Frontal cortex (tissue), 3 donors: ENCODE measurements at regions not wholly inside any gene's neighbourhood (a gene's known extent, or its start where the extent isn't known, plus 50 kb on each side); places are given as distances from the start of the nearest gene placed in this dataset.
"Not testable (repeated sequence)": the region's sequence is repeated elsewhere in the genome, so short reads cannot be mapped to it uniquely, and the experiment has no call there.

Source experiments
- DNase-seq, 2 donors: peaks; one replicate each; pipeline ENCODE4 v3.0.0; 2012; ENCODE audit warnings: low spot score in 2 of 2
- FAIRE-seq: peaks from 2 replicates; lab custom pipeline; 2012; peaks lifted over from hg19 to GRCh38; lab: Jason Lieb, UNC
- donor health status: control.
- donor health status: control.
- donor health status: control.

DNA sequence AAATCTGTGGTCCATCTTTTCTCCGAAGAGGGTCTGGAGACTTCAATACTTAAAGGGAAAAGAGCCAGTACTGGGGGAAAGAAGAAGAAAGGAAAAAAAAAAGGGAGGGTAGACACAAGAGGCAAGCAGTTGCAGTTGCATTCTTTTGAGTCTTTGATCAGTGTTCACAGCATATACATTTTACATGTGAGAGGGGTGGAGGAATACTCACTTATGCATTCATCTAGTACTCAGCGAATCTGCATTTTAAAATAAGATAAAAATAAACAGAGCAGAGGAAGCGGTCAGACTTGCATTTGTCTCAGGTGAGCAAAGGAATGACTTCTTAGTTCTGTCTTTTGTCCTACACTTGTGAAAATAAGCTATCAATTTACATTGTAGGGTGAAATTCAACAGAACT, 275.6 kb downstream of the SLC7A11 start:
- DNase-seq (no peak), FAIRE-seq (no peak)

DNA sequence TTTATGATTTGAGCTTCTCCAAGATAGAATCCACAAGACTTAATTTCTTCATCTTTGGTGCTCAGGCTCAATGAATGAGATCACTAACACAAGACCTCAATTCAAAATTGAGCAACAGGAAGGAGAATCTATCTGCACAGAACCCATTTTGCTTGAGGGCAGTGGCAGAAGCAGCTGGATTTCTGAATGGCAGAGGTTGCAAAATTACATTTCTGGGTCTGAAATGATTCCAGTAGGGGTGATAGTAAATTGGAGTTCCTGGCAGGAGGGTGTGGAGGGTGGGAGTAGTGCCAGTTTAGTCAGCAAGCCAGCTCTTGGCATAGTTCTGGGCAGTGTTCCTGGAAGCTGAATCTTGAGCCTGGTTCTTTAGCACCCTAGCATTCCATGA, 281.1 kb downstream of the SLC7A11 start:
- no peak for DNase-seq
- no peak for FAIRE-seq

DNA sequence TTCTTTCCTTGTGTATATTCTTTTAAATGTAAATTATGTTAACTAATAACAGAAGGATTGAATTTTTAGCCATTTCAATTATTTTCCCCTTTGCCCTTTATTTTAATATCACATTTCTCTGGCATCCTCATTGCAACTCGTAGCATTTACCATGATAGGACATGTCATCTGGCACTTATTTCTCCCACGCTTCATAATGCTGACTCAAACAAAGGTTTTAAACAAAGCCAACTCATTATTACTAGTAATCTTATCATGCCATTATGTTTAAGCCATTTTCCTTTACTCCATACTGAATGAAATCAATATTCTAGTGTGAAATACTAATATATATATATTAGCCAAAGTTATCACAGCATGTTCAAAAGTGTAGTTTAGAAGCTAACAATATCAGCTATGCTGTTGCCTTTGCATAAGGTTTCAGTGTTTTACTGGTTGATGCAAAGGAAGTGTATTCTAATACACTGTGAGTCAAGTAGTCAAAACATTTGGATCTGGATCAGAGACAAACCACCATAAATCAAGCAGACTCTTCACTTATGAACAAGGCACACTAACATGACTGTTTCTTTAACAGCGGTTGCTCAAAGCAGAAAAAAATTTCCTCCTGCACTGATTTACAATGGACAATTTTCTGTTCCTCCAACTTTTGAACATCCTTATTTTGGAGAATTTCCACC, 281.6 kb downstream of the SLC7A11 start:
- DNase-seq (no peak), FAIRE-seq (no peak)

DNA sequence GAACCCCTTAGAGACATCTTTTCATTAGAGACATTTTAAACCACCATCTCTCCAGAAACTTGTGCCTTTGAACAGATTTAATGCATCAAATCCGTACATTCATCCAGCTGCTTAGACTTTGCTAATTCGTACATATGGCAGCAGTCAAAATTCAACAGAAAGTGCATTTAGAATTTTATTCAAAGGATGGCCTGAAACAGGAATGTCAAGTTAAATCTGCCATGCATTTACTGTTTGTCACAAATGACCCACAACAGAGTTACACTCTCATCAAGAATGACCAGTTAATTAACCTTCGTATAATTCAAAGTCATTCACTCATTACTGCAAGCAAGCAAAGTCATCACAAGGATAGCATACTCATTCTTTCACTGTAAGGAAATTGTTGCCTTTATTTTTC, 284.3 kb downstream of the SLC7A11 start:
- FAIRE-seq (no peak), DNase-seq (no peak)

DNA sequence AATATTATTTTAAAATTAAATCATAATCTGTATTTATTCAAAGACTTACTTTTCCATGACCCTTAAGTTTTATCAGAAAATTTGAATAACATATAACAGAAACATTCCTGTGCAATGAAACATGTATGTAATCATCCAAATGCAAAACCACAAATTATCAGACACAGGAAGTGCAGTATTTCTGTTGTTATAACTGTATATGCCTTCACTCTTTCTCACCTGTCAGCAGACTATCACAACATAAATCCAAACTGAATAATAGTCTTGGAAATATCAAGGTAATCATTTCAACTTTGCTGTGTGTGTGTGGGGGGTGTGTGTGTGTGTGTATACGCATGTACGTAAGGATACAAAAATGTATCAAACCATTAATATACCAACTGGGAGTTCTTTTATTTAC, 285.9 kb downstream of the SLC7A11 start:
- DNase-seq (no peak), FAIRE-seq (no peak)

DNA sequence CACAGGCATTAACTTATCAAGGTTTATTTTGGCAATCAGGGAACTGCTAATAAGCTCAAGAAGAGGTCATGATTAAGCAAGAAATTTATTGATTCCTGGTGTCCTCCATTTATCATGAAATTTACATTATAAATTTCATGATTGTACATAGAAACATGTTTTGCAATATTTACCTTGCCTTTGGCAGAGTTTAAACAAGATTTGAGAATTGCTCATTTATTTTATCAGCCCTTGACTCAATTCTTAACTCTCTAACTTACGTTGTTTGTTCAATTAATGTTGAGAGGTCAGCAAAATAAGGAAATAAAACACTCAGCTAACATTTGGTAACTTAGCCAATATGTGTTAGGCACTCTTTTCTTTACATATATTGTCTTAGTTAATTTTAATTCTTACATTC, 286.6 kb downstream of the SLC7A11 start:
- FAIRE-seq (no peak), DNase-seq (no peak)

DNA sequence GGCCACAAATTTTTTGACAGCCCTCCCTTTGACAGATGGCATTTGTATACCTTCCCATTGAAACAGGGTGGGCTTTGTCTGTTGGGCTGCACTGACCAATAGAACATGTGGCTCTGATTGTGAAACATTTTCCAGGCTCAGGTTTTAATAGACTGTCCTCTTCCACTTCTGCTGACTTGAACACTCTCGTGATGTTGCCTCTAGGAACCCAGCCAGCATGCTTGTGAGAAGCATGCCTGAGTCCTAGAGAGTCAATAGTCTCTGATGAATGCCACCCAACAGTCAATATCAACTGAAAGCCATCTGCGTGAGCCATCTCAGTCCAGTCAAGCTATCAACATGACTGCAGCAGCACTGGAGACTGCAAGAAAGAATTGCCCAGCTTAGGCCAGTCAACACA, 290.0 kb downstream of the SLC7A11 start:
- DNase-seq (no peak), FAIRE-seq (no peak)

DNA sequence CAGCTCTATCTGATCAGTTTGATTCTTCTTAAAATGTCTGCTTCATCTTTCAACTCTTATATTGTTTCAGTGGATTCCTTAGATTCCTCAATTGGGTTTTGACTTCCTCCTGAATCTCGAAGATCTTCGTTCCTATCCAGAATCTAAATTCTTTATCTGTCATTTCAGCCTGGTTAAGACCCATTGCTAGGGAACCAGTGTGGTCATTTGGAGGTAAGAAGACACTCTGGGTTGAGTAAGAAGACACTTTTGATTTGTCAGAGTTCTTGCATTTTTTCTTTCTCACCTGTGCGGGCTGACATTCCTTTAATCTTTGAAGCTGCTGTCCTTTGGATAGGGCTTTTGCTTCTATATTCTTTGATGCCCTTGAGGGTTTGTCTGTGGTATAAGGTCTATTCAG, 291.9 kb downstream of the SLC7A11 start:
- FAIRE-seq = no peak
- DNase-seq = no peak

DNA sequence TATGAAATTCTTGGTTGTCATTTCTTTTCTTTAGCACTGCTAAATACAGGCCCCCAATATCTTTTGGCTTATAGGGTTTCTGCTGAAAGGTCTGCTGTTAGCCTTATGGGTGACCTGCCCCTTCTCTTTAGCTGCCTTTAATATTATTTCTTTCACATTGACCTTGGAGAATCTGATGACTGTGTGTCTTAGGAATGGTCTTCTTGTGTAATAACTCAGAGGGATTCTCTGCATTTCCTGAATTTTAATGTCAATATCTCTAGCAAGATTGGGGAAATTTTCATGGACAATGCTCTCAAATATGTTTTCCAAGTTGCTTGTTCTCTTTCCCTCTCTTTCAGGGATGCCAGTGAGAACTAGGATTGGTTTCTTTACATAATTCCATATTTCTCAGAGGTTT, 292.4 kb downstream of the SLC7A11 start:
- FAIRE-seq = no peak

DNA sequence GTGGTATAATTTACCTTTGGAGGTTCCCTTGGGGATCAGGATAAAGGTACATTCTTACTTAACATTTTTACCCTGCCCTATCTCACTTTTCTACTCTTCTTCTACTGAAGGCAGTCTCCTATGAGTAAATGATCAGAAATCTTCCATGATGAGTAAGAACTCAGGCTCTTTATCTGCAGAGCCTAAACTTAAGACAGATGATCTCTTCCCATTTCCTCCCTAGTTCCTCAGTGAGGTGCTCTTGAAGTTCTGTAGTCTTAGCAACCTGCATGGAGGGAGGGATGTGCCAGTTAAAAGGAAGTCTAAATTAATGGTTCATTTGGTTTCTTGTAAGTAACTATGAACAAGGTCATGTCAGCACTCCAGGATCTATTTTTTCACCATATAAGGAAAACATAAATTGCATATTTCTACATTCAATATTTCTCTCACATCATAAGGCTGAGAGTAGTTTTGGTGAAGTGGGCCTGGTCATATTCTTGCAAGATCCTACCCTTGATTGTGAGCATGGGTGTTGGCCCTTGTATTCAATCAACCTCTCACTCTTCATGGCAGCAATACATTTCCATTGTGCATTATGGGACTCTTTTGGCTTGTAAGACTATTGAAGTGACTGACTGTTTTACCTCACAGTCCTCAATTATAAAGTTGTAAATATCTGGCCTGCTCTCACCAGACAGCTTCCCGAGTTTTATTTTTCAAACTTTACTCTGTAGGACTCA, 295.5 kb downstream of the SLC7A11 start:
- FAIRE-seq = no peak
- no peak for DNase-seq

More for the DNA sequence above, 292.4 kb downstream of the SLC7A11 start:
- DNase-seq = no peak

DNA sequence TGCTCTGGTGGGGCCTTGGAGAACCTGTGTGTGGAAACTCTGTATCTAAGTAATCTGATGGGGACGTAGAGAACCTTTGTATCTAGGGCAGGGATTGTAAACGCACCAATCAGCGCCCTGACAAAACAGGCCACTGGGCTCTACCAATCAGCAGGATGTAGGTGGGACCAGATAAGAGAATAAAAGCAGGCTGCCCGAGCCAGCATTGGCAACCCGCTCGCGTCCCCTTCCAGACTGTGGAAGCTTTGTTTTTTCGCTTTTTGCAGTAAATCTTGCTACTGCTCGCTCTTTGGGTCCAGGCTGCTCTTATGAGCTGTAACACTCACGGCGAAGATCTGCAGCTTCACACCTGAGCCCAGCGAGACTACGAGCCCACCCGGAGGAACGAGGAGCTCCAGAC, 299.3 kb downstream of the SLC7A11 start:
- not testable (repeated sequence) for DNase-seq, FAIRE-seq

DNA sequence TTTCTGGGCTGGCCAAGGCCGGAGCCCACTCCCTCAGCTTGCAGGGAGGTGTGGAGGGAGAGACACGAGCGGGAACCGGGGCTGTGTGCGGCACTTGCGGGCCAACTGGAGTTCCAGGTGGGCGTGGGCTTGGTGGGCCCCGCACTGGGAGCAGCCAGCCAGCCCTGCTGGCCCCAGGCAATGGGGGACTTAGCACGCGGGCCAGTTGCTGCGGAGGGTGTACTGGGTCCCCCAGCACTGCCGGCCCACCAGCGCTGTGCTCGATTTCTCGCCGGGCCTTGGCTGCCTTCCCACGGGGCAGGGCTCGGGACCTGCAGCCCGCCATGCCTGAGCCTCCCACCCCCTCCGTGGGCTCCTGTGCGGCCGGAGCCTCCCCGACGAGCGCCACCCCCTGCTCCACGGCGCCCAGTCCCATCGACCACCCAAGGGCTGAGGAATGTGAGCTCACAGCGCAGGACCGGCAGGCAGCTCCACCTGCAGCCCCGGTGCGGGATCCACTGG, 300.1 kb downstream of the SLC7A11 start:
- DNase-seq, FAIRE-seq: not testable (repeated sequence)

DNA sequence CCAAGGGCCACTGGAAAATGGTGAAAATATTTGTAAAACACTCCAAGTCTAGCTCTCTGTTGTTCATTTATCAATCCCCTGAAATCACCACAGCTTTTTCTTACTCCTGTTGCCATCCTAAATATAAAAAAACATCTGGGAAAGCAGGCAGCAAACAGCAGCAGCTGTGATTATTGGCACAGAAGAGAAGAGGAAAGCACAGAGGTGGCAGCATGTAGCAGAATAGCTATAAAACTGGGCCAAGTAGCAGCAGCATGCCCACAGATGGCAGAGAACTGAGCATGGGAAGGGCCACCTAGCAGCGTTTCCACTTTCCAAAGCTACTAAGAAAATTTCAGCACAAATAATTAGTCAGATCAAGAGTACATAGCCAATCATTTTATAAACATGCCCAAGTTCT, 307.2 kb downstream of the SLC7A11 start:
- DNase-seq = no peak
- no peak for FAIRE-seq

DNA sequence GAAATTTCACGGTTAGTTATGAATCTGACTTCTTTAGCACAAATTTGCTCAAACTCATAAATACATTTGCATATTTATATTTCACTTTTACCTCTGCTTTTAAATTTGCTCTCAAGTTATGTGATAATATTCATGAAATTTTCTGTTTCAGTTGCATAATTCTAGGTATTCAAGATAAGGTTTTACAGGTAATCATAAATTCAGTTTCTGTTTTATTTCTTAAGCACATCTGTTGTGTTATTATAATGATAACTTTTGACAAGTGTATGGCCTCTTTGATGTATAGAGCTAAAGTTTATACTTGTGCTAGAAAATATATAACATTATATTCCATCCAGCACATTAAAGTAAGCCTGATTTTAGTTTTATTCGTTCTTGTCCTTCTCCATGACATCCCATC, 308.1 kb downstream of the SLC7A11 start:
- DNase-seq (no peak), FAIRE-seq (no peak)

DNA sequence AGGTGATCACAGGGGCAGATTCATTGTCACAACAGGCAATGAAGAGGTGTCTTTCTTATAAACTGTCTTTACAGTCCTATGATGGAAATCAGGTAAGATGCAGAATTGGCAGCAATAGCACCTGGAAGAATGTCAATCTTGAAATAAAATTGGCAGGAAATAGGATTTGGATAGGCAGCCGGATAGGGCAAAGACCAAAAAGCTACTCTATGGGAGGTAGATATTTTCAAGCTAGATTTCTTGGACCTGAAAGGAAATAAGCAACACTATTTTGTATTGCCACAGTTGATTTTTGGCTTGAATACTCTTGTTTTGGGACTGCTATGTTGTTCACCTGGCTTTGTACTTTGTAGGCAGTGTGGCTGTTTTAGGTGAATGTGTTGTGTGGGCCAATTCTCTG, 314.2 kb downstream of the SLC7A11 start:
- FAIRE-seq (no peak), DNase-seq (no peak)

DNA sequence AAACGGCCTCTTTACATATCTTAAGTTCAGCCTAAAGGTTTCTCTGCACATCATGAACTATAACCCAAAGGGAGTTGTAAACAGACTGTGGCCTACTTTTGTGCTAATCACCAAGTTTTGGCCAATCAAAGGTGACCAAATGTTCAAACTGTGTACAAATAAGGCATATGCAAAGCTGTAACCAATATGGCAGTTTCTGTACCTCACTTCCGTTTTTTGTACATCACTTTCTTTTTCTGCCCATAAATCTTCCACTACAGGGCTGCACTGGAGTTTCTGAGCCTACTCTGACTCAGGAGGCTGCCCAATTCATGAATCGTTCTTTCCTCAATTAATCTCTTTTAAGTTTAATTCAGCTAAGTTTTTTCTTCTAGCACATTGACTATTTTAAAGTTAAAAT, 318.7 kb downstream of the SLC7A11 start:
- no peak for DNase-seq
- no peak for FAIRE-seq

DNA sequence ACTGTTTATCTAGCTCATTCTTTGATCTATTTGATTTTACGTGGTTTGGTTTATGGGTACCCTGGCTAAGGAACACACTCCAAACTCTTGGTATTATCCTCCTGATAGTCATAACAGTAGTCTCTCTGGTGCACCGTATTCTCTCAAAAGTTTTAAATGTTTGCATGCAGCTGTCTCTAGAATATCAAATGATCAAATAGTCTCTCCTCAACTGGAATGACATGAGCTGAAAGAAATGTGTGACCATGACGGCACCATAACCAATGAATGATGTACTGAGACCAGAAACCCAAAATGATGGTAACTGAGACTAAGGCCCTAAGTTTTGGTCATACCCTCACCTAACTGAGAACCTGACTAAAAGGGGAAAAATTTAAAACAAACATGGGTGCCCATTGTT, 319.4 kb downstream of the SLC7A11 start:
- FAIRE-seq (no peak), DNase-seq (no peak)

DNA sequence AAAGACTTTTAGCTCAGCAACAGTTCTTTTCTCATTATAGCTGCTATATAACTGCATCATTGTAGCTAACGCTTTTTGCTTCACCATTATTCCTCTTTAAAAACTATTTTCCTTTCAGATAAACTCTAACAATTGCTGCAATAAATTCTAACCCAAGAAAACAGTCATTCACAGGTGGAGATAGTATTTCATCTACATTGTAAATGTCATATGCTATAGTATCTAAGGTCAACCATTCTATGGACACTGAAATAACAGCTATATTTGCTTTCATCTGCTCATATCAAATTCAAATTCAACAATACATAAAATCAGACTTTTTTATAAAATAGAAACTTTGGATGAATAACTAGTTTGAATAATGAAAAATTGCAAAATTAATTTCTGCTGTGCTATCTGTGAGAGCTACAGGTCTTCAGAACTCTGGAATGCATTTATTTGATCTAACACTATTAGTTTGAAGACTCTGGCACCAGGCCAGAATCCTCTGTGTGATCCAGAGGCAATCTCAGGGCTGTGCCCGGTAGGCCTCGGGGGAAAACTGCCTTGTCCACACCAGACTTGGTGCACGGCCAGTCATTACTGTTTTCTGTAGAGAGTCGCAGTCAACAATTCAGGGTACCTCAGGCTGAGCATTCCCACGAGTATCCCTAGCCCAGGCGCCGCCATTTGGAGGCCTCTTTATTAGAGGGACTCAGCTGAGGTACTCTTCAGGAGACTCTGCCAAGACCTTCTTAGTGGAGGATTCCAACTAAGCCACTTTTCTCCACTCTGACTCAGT, 332.4 kb downstream of the SLC7A11 start:
- FAIRE-seq = no peak
- no peak for DNase-seq

DNA sequence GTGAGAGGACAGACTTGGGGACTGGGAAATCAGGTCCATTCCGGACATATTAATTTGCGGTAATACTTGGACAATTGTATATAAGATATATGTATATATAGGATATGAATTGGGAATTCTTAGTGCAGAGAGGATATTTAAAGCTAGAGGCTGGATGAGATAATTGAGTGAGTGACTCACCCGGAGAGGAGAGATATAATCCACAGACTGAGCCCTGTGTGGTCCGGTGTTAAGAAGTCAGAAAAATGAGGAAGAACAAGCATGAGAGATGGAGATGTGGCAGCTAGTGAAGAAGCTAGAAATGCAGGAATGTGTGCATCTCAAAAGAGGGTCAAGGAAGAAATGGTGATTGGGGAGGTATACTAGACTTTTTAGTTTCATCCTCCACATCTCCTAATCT, 336.2 kb downstream of the SLC7A11 start:
- DNase-seq (no peak), FAIRE-seq (no peak)

DNA sequence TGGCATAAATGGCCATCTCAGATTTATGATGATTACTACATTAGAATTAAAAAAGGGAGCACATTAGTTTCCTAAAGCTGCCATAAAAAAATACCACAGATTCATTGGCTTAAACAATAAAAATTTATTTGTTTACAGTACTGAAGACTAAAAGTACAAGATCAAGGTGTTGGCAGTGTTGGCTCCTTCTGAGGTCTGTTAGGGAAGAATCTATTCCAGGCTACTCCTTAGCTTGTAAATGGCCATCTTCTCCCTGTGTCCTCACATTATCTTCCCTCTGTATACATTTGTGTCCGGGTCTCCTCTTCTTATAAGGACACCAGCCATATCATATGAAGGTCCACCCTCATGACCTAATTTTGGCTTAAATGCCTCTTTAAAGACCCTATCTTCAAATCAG, 341.0 kb downstream of the SLC7A11 start:
- FAIRE-seq (no peak), DNase-seq (no peak)

DNA sequence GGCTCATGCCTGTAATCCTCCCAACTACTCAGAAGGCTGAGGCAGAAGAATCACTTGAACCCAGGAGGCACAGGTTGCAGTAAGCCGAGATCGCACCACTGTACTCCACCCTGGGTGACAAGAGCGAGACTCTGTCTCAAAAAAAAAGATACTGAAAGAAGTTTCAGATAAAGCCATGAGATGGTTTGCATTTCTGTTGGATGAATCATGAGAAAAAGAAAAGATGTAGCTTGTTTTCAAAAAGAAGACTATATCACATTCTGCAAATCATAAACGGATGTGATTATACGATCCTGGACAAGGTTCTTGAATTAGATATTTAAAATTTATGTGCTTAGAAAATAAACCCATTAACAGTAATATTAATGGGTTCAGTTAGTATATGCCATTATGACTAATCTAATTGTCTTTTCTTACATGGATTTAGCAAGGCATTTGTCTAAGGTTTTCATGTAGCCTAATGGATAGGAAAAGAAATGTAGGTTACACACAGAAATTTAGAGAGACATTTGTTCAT, 345.9 kb downstream of the SLC7A11 start:
- no peak for FAIRE-seq
- no peak for DNase-seq
